Activated CD4-positive, alpha-beta memory T cell treated with anti-CD3 and anti-CD28 coated beads for 36 hours (primary cell): ENCODE measurements at regions not wholly inside any gene's neighbourhood (a gene's known extent, or its start where the extent isn't known, plus 50 kb on each side); places are given as distances from the start of the nearest gene placed in this dataset.

Experiments used
- CTCF ChIA-PET: fragments of 350-600 bp; sonication (Branson Sonifier 250); formaldehyde crosslinking; loops from one replicate; lab custom pipeline; 2021; ENCODE audit warnings: antibody characterized with exemption, inconsistent platforms; lab: Charles Lee
- POLR2A ChIA-PET: fragments of 350-600 bp; sonication (Branson Sonifier 250); formaldehyde crosslinking; loops from one replicate; lab custom pipeline; 2021; ENCODE audit warnings: antibody characterized with exemption; lab: Charles Lee
- DNase-seq: peaks from one replicate; pipeline ENCODE4 v3.0.0-alpha.2; 2020
- H3K27ac Mint-ChIP-seq: one replicate; pipeline ENCODE4 v1.8.0; 2021; ENCODE audit warnings: mixed read lengths
- H3K27me3 Mint-ChIP-seq: one replicate; pipeline ENCODE4 v1.8.0; 2021; ENCODE audit warnings: mixed read lengths
- H3K36me3 Mint-ChIP-seq: one replicate; pipeline ENCODE4 v1.8.0; 2021; ENCODE audit warnings: mixed read lengths
- H3K4me1 Mint-ChIP-seq: one replicate; pipeline ENCODE4 v1.8.0; 2021; ENCODE audit warnings: low read depth, mixed read lengths
- H3K4me3 Mint-ChIP-seq: one replicate; pipeline ENCODE4 v1.8.0; 2021; ENCODE audit warnings: mild to moderate bottlenecking, mixed read lengths
- H3K9me3 Mint-ChIP-seq: one replicate; pipeline ENCODE4 v1.8.0; 2021; ENCODE audit warnings: mixed read lengths
- intact Hi-C: fragments of 100-400 bp; cut with micrococcal nuclease; formaldehyde crosslinking; loops from one replicate; pipeline ENCODE4 v1.15.1; 2023

DNA sequence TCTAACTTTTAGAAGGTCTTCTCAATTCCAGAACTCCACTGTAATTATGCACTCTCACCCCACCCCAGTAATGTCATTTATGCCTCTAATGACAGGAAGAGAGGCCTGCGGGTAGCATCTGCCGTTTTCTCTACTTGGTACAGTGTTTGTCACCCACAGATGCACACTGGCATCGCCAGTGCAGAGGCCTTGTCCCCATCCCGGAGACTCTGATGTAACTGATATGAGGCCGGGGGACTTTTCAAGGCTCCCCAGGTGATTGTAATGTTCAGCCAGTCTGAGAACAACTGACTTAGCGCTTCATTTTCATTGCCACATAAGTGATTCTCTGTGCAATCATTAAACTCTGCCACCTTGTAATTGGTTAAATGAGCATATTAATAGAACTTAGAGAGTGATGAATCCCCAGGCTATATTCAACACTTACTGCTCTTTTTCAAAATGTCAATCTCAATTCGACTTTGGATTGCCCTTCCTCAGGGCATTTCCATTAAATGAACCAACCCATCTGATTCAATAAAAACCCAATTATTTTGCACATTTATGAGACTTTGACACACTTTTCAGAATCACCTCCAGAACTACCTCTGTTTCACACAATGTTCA is 113.2 kb downstream of the HERPUD2 start:
- no peak overlapping the region for H3K4me3 Mint-ChIP-seq
- no peak overlapping the region for H3K27ac Mint-ChIP-seq
- no peaks in the 10 kb centered on the region for H3K27me3 Mint-ChIP-seq
- H3K9me3 Mint-ChIP-seq: no peaks in the 10 kb centered on the region
- intact Hi-C loops: no loop called here
- no peaks in the 10 kb centered on the region for H3K4me1 Mint-ChIP-seq
- CTCF ChIA-PET: interaction anchor here (1.4 kb wide), 1 partner anchor 12 kb away, joined by 3 read pairs; no protein-coding TSS in a partner anchor
- POLR2A ChIA-PET: no interaction called here
- no peaks in the 10 kb centered on the region for H3K36me3 Mint-ChIP-seq
- DNase-seq: no peak

DNA sequence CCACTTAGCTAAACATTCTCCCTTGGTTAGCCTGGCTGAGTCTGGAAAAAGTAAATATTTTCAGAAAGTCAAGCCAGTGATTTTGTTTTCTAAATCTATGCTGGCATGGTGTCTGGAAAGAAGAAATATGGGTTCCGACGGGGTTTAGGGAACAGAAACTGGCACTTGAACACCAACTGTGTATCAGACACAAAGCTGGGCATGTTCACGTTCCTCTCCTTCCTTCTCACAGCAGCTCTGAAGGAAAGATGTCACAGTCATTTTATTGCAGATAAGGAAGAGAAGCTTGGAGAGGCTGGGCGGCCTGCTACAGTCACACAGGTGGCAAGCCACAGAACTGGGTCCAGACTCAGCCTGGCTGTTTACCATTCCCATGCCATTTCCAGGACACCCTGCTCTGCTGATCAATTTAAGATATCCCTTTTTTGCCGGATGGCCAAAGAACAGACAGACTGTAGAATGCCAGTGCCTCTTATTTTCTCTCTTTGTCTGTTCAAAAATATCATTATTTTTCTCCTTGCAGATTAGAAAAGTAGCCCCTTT is 118.8 kb downstream of the HERPUD2 start:
- Mint-ChIP-seq H3K27me3 (peaks cover 3% of the 10 kb centered on the region), H3K36me3 (no peaks in the 10 kb centered on the region), H3K4me3 (no peak overlapping the region), H3K27ac (no peak overlapping the region), H3K9me3 (no peaks in the 10 kb centered on the region), H3K4me1 (no peaks in the 10 kb centered on the region)
- DNase-seq: no peak
- CTCF ChIA-PET: interaction anchor here (1.4 kb wide), 1 partner anchor 400 kb away, joined by 3 read pairs; no protein-coding TSS in a partner anchor
- POLR2A ChIA-PET: no interaction called here
- intact Hi-C loops: no loop called here

DNA sequence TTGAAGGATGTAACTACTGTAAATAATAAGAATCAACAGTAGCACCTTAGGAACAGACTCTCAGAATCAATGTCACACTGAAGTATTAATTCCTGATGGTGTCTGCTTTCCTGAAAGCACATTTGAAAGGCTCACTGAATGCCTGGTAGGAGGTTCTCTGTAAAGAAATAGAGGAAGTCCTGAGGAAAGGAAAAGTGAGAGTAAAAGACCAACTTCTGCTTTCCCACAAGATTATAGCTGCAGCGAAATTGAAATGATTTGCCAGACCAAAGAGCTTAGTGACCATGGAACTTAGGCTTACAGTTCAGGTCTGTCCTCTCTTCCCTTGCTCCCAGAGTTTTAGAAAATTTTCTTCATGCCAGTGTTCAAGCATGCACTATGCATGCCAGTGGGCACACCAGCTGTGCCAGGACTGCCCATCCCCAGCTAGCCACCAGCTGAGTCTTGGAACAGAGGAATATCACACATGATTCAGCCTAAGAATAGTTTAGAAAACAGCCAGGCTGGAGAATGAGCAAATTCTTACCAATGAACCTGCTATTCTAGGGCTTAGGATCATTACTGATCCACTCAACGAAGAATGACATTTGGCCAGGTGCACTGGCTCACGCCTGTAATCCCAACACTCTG is 123.2 kb downstream of the HERPUD2 start:
- ChIA-PET CTCF (interaction anchor here (0.7 kb wide), 1 partner anchor 53 kb away, joined by 3 read pairs; no protein-coding TSS in a partner anchor), POLR2A (interaction anchor here (0.6 kb wide), 1 partner anchor 31 kb away, joined by 5 read pairs; no protein-coding TSS in a partner anchor)
- Mint-ChIP-seq H3K36me3 (no peaks in the 10 kb centered on the region), H3K4me1 (no peaks in the 10 kb centered on the region), H3K9me3 (no peaks in the 10 kb centered on the region), H3K4me3 (no peak overlapping the region), H3K27ac (no peak overlapping the region), H3K27me3 (peaks cover 3% of the 10 kb centered on the region)
- intact Hi-C loops: no loop called here
- DNase-seq: no peak

DNA sequence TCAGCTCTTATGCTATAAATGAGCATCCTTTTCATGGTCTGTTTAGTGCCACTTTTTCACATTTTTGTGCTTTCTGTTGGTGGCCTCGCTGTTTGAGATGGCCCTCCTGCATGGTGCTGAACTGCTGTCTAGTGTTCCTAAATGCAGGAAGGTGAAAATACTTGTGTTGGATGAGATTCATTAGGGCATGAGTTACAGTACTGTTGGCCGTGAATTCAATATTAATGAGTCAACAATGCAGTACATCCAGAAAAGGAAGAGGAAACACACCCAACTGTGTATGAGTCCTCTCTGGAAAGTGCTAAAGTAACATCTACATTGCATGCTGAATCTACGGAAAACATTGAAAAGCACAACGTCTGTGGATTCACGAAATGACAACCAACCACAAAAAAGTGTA is 124.0 kb downstream of the HERPUD2 start:
- intact Hi-C loops: no loop called here
- ChIA-PET POLR2A (no interaction called here), CTCF (no interaction called here)
- DNase-seq: no peak
- Mint-ChIP-seq H3K4me3 (no peak overlapping the region), H3K27me3 (peaks cover 3% of the 10 kb centered on the region), H3K27ac (no peak overlapping the region), H3K4me1 (no peaks in the 10 kb centered on the region), H3K9me3 (no peaks in the 10 kb centered on the region), H3K36me3 (no peaks in the 10 kb centered on the region)

DNA sequence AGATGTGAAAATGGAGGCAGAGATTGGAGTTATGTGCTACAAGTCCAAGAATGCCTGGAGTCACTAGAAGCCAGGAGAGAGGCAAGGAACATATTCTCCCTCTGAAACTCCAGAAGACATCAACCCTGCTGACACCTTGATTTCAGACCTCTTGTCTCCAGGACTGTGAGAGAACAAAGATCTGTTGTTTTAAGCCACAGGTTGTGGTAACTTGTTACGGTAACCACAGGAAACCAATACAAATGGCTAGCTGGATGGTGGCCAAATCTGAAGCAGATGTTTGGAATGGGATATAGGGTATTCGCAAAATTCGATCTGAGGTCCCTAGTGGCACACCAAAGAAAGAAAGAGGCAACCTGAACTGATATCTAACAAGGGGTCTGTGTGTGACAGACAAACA is 129.0 kb downstream of the HERPUD2 start:
- Mint-ChIP-seq H3K9me3 (no peaks in the 10 kb centered on the region), H3K4me3 (no peak overlapping the region), H3K36me3 (no peaks in the 10 kb centered on the region), H3K27ac (no peak overlapping the region), H3K4me1 (no peaks in the 10 kb centered on the region), H3K27me3 (peaks cover 3% of the 10 kb centered on the region)
- ChIA-PET CTCF (no interaction called here), POLR2A (no interaction called here)
- no peak for DNase-seq
- intact Hi-C loops: no loop called here

DNA sequence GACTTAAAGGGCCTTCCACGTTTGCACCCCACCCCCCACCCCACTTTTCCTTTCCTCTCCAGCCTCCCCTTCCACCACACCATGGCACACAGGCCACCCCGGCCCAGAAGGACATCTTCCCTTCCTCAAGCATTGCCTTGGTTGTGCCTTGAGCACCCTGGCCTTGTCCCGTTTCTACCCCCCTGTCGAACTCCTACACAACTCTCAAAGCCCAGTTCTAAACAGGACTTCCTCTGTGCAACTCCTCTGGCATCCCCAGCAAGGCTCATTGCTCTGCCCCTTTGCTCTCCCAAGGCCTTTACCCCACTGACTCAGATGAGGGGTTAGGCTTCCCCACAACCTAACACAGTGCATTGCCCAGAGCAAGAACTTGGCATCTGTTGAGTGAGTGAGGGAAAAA is 136.1 kb downstream of the HERPUD2 start:
- Mint-ChIP-seq H3K27ac (no peak overlapping the region), H3K4me3 (no peak overlapping the region), H3K27me3 (peaks cover 7% of the 10 kb centered on the region), H3K9me3 (no peaks in the 10 kb centered on the region), H3K36me3 (no peaks in the 10 kb centered on the region), H3K4me1 (no peaks in the 10 kb centered on the region)
- DNase-seq: no peak
- CTCF ChIA-PET: no interaction called here
- POLR2A ChIA-PET: no interaction called here
- intact Hi-C loops: no loop called here

DNA sequence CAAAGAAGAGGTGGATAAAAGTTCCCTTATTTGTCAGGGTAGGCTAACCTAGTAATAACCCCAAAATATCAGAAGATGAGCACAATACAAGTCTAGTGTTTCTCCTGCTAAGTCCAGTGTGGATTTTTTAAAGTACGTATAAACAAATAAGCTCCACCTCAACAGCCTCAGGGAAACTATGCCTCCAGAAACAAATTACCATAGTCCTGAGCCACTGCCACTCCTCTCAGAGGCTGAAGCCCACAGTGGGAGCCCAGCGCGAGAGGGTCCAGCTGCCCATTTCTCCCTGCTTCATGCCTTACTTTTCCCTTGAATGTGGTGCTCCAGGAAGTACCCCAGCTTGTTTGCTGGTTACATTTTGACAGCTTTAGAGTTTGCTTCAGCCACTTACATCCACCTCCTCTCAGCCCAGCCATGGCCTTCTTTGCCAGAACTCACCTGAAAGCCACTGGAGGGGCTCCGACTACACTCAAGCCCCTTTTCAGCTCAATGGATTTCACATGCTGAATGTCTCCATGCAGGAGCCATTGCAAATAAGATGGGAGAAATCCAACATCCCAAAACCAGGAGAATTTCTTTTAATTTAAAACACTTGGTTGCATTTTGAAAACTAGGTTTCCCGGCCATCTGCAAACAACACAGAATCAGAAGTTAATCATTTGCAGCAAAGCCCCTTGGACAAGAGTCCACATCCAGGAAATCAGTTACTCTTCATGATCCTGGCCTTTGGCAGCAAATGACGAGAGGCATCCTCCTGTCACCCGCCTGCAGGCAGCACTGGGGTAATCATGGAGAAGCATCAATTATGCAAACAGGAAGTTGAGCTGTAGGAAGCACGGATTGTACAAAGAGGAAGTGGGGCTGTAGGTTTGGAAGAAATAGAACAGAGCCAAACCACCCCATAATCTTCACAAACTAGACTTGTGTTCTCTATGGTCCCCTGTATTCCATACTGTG is 138.1 kb downstream of the HERPUD2 start:
- no peaks in the 10 kb centered on the region for H3K9me3 Mint-ChIP-seq
- CTCF ChIA-PET: no interaction called here
- no peaks in the 10 kb centered on the region for H3K4me1 Mint-ChIP-seq
- no peaks in the 10 kb centered on the region for H3K36me3 Mint-ChIP-seq
- POLR2A ChIA-PET: no interaction called here
- H3K27ac Mint-ChIP-seq: no peak overlapping the region
- intact Hi-C loops: no loop called here
- DNase-seq: no peak
- no peak overlapping the region for H3K4me3 Mint-ChIP-seq
- H3K27me3 Mint-ChIP-seq: peaks cover 4% of the 10 kb centered on the region

DNA sequence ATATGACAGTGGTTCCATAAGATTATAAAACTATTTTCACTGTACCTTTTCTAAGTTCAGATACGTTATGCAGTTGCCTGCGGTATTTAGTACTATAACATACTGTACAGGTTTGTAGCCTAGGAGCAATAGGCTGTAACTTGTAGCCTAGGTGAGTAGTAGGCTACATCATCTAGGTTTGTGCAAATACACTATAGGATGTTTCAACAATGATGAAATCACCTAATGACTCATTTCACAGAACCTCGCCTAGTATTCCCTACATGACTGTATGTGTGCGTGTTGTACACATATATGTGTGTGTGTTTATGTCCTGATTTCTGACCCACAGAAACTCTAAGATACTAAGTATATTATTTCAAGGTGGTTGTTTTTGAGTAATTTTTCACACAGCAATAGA is 139.0 kb downstream of the HERPUD2 start:
- no peak for DNase-seq
- Mint-ChIP-seq H3K27ac (no peak overlapping the region), H3K9me3 (no peaks in the 10 kb centered on the region), H3K4me3 (no peak overlapping the region), H3K36me3 (no peaks in the 10 kb centered on the region), H3K27me3 (peaks cover 4% of the 10 kb centered on the region), H3K4me1 (no peaks in the 10 kb centered on the region)
- POLR2A ChIA-PET: no interaction called here
- CTCF ChIA-PET: no interaction called here
- intact Hi-C loops: no loop called here

DNA sequence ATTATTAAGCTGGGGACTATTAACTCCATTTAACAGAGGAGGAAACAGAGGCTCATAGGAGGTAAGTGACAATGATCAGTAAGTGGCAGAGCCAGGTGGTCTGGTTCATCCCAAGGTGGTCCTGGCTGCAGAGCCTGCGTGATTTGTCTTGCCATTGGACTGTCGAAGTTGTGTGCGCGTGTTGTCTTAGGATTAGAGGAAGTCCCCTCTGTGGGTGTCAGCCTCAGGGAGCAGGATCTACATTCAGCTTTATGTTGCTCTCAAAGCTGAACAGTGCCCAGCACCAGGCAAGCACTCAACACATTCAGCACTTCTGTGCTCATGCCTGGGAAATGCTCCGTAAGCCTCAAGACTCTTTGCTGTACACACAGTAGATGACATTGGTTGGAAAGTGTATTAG is 139.5 kb downstream of the HERPUD2 start:
- no peak overlapping the region for H3K4me3 Mint-ChIP-seq
- H3K27ac Mint-ChIP-seq: no peak overlapping the region
- no peak for DNase-seq
- POLR2A ChIA-PET: no interaction called here
- no peaks in the 10 kb centered on the region for H3K4me1 Mint-ChIP-seq
- peaks cover 1% of the 10 kb centered on the region for H3K27me3 Mint-ChIP-seq
- no peaks in the 10 kb centered on the region for H3K9me3 Mint-ChIP-seq
- no peaks in the 10 kb centered on the region for H3K36me3 Mint-ChIP-seq
- intact Hi-C loops: no loop called here
- CTCF ChIA-PET: no interaction called here

DNA sequence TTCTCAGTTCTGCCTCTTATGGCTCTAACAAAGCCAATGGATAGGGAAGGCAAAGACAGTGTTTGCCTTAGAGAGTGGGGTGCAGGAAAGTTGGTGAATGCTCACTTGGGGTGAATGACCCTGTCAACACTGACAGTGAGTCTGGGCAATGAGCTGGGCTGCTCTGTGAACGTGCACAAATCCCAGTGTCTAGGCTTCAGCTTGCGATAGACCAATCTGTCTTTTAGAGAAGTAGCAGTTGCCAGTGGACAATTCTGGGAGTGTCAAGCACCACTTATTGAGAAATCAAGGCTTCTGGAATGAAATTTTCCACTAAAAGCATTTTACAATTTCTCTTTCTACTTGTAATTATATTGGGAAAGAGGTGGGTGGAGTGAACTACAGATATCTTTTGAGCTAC is 141.4 kb downstream of the HERPUD2 start:
- H3K4me3 Mint-ChIP-seq: no peak overlapping the region
- DNase-seq: no peak
- ChIA-PET CTCF (interaction anchor here (0.8 kb wide), 1 partner anchor 33 kb away, joined by 3 read pairs; no protein-coding TSS in a partner anchor), POLR2A (no interaction called here)
- H3K4me1 Mint-ChIP-seq: no peaks in the 10 kb centered on the region
- no peak overlapping the region for H3K27ac Mint-ChIP-seq
- intact Hi-C loops: no loop called here
- H3K9me3 Mint-ChIP-seq: no peaks in the 10 kb centered on the region
- no peaks in the 10 kb centered on the region for H3K36me3 Mint-ChIP-seq
- no peaks in the 10 kb centered on the region for H3K27me3 Mint-ChIP-seq

DNA sequence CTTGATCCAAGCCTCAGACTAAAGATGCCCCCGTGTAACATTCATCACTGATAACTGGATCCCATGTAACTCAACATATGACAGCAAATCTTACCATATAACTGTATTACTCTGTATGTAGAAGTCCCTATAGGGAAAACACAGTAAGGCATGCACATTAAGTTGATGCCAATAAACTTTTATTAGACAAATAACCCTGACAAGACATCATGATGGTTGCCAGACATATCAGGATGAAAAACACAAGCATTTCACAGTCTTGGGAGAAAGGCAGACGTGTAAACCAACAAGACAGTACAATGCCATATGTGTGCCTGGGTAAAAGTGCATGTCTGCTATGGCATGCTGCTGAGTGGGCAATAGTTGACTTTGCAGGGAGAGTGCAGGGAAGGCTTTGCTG is 142.2 kb downstream of the HERPUD2 start:
- intact Hi-C loops: no loop called here
- Mint-ChIP-seq H3K4me3 (no peak overlapping the region), H3K36me3 (no peaks in the 10 kb centered on the region), H3K9me3 (no peaks in the 10 kb centered on the region), H3K27ac (no peak overlapping the region), H3K4me1 (no peaks in the 10 kb centered on the region), H3K27me3 (no peaks in the 10 kb centered on the region)
- ChIA-PET CTCF (interaction anchor here (0.8 kb wide), 1 partner anchor 32 kb away, joined by 3 read pairs; no protein-coding TSS in a partner anchor), POLR2A (no interaction called here)
- no peak for DNase-seq
